A673 (cell line): ENCODE measurements at regions not wholly inside any gene's neighbourhood (a gene's known extent, or its start where the extent isn't known, plus 50 kb on each side); places are given as distances from the start of the nearest gene placed in this dataset.

Experiments used
- EZH2 ChIP-seq: fragments of 200-600 bp; sonication (generic); IDR thresholded peaks from 2 replicates; pipeline ENCODE4 v1.6.1; 2017; ENCODE audit warnings: borderline replicate concordance, low read depth, mild to moderate bottlenecking, mixed read lengths, antibody characterized with exemption, low read length; ENCODE audit not compliant: poor library complexity, severe bottlenecking
- TF ChIP-seq, protein P1 (sequence below): fragments of 300-800, 200-600 bp; sonication (generic); conservative IDR thresholded peaks from 2 replicates; pipeline ENCODE4 v1.5.1; 2017; ENCODE audit warnings: low read depth, mild to moderate bottlenecking, antibody characterized with exemption, low read length, moderate library complexity, mixed read lengths

DNA sequence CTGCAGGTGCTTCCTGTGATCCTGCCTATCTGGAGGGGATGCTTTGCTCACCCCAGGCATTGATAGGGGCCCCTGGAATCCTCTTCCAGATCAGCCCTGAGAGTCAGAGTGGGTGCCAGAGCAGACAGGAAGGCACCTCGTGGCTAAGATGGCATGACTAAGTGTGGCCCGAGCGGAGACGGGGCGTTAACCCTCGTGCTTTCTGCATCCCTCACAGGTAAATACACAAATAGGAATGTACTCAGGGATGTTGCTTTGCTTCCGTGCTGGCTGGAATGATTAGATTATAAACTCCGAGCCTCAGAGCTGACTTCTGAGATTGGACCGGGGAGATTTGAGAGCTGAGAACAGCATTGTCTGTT lies 312.7 kb upstream of the B3GAT1 start:
- TF ChIP-seq, protein P1, sequence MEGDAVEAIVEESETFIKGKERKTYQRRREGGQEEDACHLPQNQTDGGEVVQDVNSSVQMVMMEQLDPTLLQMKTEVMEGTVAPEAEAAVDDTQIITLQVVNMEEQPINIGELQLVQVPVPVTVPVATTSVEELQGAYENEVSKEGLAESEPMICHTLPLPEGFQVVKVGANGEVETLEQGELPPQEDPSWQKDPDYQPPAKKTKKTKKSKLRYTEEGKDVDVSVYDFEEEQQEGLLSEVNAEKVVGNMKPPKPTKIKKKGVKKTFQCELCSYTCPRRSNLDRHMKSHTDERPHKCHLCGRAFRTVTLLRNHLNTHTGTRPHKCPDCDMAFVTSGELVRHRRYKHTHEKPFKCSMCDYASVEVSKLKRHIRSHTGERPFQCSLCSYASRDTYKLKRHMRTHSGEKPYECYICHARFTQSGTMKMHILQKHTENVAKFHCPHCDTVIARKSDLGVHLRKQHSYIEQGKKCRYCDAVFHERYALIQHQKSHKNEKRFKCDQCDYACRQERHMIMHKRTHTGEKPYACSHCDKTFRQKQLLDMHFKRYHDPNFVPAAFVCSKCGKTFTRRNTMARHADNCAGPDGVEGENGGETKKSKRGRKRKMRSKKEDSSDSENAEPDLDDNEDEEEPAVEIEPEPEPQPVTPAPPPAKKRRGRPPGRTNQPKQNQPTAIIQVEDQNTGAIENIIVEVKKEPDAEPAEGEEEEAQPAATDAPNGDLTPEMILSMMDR: no peak
- no peak for TF ChIP-seq EZH2
